HG03066 (cell line): ENCODE measurements at regions not wholly inside any gene's neighbourhood (a gene's known extent, or its start where the extent isn't known, plus 50 kb on each side); places are given as distances from the start of the nearest gene placed in this dataset.

Experiments used
- ATAC-seq: cut with Tn5 transposase; IDR thresholded peaks from one replicate; pipeline ENCODE4 v1.9.1; 2021; ENCODE audit warnings: low read depth; ENCODE audit not compliant: unreplicated experiment

DNA sequence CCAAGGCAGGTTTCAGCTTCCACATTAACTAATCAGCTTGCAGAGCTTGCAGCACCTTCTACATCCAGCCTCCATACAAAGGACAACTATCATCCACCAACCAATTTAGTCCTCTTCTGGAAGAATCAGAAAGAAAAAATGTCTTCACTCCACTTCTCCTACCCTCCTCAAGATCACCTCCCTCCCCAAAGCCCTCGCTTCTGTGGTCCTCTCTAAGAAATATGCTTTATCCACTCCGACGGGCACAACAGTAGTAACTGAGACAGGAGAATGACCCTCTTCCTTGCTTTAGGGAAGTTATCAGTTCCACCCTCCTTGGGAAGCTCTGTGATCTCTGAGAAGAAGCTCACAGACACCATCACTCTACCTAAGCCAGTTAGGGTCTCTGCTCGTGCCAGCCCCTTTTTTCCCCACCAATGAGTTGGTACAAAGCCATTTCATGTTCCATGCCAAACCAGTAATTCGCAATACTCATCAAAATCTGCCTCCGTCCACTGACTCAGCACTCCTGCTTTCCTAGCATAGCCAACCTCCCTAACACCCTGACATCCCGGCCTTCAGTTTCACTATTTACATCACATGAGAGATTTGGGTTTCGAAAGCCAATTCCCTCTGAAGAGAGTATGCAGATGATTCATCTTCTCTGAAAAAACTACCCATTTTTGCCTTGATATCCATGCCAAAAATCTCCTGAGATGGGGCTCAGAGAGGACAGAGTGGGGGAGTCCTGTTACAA, 114.1 kb upstream of the PKDCC start:
- no peak for ATAC-seq

- no peak for ATAC-seq
Observed at GRCh38 chr2:41934329-41934958, 113.4 kb upstream of the PKDCC start.

- no peak for ATAC-seq
Observed at GRCh38 chr2:41935002-41935401, 112.8 kb upstream of the PKDCC start.

DNA sequence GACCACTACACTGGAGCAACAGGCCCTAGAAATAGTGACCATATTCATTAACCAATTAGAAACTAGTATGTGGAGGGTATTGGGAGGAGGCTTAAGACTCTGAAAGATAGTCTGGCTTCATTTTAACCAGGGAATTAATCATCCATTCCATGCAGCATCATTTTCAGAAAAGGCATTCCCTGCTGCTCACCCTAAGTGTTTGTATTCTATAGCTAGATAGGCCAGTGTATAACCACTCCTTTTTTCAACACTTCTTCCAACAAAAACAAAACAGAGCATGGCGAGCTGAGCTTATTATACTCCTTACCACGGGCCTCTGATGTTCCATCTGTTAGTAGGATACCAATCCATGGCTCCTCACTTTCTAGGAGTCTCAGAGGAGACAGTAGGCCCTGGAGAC, 112.0 kb upstream of the PKDCC start:
- no peak for ATAC-seq

- no peak for ATAC-seq
Observed at GRCh38 chr2:41936771-41937463, 110.9 kb upstream of the PKDCC start.

DNA sequence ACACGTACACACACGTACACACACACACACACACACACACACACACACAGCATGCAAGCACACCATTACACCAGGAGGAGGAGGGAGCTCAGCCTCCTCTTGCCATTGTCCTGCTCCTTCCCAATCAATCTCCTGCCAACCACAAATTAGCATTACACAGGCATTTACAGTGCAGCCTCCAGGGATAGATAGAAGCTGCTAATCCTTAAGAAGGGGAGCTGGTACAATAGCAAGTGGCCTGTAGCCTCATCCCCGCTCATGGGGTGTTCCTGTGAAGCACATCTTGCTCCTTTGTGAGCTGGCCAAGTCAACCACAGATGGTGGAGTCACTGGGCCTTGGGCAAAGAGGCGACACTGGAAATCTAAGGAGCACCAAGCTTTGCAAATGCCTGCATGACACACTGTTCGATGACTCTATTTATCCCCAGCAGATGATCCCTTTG, 110.3 kb upstream of the PKDCC start:
- ATAC-seq = no peak

DNA sequence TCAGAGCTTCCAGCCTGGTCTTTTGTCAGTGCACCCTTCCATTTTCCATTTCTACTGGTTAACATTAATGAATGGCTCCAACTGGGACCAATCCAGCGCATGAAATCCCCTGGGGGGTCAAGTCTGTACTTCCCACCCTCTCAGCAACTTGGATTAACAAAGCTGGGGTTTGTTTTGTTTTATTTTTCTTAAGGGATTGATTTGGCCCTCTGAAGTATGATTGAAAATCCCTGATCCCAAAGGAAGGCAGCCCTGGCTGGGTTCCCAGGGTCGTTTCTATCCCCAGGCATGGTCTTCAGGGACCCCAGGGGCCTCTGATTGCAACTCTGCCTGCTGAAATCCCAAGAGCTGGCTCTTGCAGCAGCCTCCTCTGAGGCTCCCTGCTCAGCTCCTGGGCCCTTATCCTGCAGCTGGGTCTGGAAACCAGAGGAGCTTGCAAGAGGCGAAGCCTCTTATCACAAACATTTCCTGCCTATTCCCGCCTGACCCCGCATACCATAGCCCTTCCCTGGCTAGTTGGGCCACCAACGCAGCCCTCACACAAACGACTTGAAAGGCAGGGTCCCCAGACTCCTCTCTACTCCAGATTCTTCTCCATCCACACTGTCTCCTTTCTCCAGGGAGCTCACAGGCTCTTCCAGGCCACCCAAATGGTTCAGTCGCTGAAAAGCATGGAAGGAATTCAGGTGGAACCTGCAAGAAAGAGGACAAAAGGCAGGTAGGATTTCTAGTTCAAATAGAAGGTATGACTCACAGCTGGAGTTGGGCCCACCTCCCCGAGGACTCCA, 109.7 kb upstream of the PKDCC start:
- ATAC-seq = no peak

- no peak for ATAC-seq
Observed at GRCh38 chr2:41940060-41940744, 107.6 kb upstream of the PKDCC start.

GRCh38 chr2:41940745-41941063, 107.1 kb upstream of the PKDCC start:
- no peak for ATAC-seq

DNA sequence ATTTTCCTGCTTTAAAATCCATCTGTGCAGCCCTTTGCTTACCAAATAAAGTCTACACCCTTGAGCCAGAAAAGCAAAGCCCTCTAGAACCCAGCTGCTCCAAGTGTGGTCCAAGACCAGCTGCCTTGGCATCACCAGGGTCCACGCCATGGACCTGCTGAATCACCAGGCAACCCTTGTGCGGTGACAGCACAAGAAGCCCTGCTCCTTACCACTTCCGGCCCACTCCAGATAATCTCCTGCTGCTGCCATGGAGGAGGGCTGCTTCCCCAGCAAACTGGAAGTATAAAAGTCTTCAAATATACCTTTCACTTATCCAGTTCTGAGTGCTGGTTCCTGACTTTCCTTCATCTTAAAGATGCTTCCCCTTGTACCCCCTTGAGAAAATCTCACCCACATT, 106.0 kb upstream of the PKDCC start:
- no peak for ATAC-seq

DNA sequence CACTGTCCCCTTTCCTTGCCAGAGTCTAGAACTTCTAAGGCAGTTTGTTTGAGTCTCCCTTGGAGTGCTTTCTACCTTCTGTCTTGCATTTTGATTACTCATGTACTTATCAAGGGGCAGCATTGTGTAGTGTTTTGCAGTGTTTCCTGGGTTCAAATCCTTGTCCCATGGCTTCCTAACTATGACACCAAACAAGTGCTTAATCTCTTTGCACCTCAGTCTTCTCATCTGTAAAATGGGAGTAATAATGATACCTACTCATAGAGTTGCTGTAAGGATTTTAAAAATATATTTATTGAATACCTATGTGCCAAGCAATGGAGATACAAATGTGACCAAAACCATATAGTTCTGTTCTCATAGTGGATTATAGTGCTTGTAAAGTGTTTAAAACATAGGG, 105.5 kb upstream of the PKDCC start:
- ATAC-seq = no peak

- ATAC-seq = no peak
Observed at GRCh38 chr2:41943159-41943558, 104.7 kb upstream of the PKDCC start.

- ATAC-seq = no peak
Observed at GRCh38 chr2:41944220-41944880, 103.5 kb upstream of the PKDCC start.

GRCh38 chr2:41947701-41948396, 100.0 kb upstream of the PKDCC start:
- no peak for ATAC-seq

DNA sequence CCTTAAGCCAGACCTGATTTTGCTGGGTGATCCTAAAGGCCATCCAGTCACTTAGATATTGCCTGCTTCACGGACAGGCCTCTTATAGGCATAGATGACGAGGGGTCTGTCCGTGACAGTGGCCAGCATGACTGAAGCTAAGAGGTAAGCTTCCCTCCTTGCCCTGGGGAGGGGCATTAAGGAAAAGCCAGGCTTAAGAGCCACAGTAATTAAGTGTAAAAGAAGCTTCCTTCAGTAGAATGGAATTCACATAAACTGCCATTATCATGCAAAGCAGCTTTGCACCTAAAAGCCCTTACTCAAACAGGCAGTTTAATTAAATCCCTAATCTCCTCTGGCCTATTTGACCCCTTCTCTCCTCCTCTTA, 99.4 kb upstream of the PKDCC start:
- ATAC-seq = no peak

DNA sequence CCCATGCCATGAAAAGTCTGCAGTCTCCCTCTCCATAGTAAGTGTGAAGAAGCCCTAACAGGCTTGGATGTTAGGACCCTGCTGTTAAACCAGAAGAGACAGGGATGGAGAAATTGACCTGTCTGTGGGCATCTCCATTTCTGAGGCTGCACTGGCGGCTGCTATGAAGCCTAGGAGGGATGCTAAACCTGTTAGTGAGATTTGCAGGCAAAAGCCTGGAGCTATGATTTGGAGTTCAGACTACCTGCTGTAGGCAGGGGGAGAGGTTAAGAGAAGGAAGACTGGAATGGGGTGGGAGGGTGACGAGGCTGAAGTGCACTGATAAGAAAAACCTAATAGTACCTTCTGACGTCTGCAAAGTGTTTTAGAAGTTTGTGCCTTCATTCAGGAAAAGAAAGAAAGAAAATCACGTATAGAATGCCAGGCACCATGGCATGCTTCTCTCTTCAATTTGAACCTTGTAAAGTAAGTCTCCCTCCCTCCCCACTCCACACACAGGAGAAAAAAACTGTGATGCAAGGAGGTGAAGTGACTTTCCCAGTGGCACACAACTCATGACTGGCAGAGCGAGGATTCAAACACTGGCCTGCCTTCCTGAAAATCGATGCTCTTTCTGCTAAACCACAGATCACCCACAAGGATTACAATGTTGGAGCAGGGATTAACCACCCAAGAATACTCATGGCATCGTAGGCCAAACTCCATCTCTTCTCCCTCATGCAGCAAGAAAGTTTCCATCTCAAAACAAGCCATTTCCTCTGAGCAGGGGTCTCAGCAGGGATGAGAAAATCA, 98.5 kb upstream of the PKDCC start:
- no peak for ATAC-seq

DNA sequence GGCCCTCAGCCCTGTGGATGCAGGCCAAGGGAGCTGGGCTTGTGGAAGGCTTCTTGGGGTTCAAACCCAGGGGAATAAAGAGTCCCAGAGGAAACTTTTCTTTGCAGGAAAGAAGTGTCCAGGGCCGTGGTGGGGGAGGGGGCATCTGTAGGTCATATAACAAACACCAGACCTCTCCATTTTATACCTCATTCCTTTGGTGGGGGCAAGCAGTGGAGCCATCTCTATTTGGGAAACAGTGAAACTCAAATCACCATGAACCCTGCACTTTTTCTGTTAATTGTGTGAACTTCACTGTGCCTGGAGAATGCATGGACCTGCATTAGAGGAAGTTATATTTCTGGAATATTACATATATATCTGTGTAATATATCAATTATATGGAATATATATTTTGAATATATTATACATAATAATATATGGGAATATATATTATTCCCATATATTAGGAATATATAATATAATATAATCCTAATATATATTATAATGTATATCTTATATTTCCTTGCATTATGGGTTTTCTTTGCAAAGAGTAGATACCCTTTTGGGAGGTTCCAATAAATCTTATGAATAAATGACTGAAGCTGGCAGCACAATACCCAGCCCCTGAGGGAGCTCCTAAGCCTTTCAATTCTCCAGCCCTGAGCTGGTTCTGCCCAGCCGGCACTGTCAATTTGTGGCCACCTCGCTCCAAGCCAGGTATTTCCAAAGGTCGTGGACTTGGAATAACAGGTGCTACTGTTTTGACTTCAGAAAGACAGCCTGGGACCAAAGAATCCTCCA, 97.7 kb upstream of the PKDCC start:
- no peak for ATAC-seq

- no peak for ATAC-seq
Observed at GRCh38 chr2:41950666-41950960, 97.2 kb upstream of the PKDCC start.
